Fibroblast of pulmonary artery (primary cell): ENCODE measurements at regions not wholly inside any gene's neighbourhood (a gene's known extent, or its start where the extent isn't known, plus 50 kb on each side); places are given as distances from the start of the nearest gene placed in this dataset.

ENCODE experiments used
- DNase-seq: peaks from one replicate; pipeline ENCODE4 v3.0.0-alpha.2; 2010; ENCODE audit warnings: low read depth
- H3K4me3 ChIP-seq: replicated peaks from 2 replicates; pipeline ENCODE4 v1.5.1; 2011; ENCODE audit warnings: low read depth, mild to moderate bottlenecking, control low read depth, low read length, moderate library complexity
- TF ChIP-seq, protein P1 (sequence below): IDR thresholded peaks from 2 replicates; pipeline ENCODE4 v1.5.1; 2011; ENCODE audit warnings: mild to moderate bottlenecking, control low read depth, low read length, inconsistent platforms; ENCODE audit errors: missing control alignments

DNA sequence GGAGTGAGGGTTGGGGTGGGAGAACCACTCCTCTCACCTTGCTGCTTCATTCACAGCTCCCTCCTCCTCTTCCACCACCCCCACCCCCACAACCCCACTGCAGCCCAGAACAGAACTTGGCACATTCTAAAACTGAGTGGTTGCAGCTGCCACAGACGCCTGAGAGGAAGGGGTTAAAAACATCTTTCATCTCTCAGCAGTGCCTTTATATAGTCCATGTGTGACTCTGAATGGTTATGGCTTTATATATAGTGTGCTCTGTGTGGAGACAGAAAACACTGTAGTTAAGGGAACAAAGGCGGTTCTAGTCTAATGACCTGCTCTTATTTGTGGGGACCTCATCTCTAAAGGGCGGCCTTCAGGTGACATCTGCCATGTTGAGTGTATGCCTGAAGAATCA, 144.8 kb downstream of the BCOR start:
- TF ChIP-seq, protein P1, sequence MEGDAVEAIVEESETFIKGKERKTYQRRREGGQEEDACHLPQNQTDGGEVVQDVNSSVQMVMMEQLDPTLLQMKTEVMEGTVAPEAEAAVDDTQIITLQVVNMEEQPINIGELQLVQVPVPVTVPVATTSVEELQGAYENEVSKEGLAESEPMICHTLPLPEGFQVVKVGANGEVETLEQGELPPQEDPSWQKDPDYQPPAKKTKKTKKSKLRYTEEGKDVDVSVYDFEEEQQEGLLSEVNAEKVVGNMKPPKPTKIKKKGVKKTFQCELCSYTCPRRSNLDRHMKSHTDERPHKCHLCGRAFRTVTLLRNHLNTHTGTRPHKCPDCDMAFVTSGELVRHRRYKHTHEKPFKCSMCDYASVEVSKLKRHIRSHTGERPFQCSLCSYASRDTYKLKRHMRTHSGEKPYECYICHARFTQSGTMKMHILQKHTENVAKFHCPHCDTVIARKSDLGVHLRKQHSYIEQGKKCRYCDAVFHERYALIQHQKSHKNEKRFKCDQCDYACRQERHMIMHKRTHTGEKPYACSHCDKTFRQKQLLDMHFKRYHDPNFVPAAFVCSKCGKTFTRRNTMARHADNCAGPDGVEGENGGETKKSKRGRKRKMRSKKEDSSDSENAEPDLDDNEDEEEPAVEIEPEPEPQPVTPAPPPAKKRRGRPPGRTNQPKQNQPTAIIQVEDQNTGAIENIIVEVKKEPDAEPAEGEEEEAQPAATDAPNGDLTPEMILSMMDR: no peak
- H3K4me3 ChIP-seq: no peak overlapping the region
- DNase-seq: no peak

DNA sequence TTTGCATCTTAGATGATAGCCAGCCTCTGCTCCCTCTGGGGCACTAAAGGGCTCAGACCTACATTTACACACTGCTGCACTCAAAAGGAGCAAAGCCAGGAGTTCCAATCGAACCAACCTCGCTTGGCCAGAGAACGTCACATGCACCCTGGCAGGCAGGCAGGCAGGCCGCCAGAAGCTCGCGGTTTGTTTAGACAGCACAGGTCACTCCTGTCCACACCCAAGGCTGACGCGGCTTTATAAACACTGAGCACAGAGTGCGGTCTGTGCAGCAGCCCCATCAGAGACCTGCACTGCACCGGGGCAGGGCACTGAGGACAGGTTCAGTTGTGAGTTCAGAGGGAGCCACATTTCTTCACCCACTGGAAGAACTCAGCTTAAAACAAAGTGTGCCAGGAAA, 143.9 kb downstream of the BCOR start:
- DNase-seq: peak; percentile 47
- TF ChIP-seq, protein P1: no peak
- no peak overlapping the region for H3K4me3 ChIP-seq

DNA sequence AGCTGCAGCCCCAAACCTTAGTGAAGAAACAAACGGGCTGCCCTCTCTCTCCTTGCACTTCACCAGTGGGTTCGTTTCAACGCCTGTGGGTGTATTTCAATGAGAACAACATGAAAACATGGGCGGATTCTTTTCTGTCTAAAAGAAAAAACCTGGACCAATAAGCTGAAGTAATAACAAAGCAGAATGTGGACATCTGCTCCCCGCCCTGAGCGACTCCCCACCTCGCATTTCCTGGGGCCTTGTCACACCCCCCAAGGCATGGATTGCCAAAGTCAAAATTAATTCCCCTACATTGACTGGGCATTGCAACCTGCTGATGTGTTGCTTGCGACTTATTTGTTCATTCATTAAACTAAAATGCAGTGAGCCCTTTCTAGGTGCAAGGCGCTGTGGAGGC, 142.9 kb downstream of the BCOR start:
- no peak for DNase-seq
- TF ChIP-seq, protein P1: no peak
- H3K4me3 ChIP-seq: no peak overlapping the region

DNA sequence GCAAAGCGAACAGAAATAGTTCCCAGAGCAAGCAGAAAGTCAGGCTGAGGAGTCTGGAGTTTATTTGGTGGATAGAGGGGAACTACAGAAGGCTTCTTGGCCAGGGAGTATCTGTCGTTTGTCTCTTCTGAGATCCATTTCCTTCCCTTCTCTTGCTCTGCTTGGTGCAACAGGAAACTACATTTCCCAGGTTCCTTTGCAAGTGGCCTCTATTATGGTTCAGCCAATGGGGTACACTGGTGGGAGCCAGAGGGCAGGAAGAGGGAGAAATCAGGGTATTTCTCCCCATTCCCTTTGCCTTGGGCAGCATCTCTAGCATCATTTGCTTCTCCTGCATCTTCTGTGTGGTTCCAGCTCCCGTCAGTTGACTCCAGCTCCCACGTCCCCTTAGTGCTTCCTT, 142.1 kb downstream of the BCOR start:
- no peak overlapping the region for H3K4me3 ChIP-seq
- TF ChIP-seq, protein P1: no peak
- DNase-seq: no peak

DNA sequence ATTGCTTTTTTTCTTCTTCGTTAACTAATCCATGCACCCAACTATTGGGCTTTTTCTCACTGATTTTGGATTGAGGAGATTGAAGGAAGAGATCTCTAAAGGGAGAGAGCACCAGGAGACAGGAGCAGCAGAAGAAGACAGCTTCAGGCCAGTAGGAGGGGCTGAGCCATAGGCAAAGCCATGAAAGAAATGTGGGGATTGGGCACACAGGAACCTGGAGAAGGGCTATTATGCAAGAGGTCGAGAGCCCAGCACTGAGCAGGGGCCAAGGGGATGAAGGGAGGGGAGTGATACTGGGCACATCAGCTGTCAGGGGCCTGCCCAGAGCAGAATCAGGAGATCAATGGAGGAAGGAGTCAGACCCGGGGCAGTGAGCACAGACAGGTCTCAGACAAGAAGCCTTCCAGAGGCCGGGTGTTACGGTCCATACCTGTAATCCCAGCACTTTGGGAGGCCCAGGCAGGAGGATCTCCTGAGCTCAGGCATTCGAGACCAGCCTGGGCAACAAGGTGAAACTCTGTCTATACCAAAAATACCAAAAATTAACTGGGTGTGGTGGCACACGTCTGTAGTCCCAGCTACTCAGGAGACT, 140.9 kb downstream of the BCOR start:
- TF ChIP-seq, protein P1: no peak
- no peak for DNase-seq

DNA sequence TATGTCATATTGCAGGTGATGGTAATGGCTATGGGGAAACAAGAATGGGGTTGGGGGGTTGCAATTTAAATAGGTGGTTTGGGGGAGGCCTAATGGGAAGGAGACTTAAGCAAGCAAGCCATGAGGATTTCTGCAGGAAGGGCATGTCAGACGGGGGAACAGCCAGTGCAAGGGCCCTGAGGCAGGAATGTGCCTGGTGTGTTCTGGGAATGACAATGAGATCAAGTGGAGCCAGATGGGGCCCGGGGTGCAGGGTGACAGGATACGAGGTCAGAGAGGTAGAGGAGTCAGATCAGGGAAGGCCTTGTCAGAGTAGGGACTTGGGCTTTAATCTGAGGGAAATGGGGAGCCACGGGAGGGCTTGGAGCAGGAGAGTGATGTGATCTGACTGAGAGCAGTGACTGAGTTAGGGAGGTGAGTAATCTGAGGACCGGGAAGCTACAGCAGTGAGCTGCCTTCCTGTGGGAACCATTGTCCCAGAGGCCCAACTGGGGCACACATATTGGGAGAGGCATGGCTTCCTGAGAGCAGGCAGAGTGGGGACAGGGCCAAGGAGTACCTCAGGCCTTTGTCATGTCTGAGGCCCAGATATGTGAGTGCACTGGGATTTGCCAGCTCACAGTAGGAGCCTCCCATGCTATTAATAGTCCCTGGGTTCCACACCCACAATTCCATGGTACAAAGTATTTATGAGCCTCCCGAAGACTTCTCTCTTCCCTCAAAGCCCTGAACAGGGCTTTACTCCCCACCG, 139.8 kb downstream of the BCOR start:
- no peak overlapping the region for H3K4me3 ChIP-seq
- TF ChIP-seq, protein P1: no peak
- peak; percentile 26 for DNase-seq

More for the DNA sequence above, 140.9 kb downstream of the BCOR start:
- no peak overlapping the region for H3K4me3 ChIP-seq

DNA sequence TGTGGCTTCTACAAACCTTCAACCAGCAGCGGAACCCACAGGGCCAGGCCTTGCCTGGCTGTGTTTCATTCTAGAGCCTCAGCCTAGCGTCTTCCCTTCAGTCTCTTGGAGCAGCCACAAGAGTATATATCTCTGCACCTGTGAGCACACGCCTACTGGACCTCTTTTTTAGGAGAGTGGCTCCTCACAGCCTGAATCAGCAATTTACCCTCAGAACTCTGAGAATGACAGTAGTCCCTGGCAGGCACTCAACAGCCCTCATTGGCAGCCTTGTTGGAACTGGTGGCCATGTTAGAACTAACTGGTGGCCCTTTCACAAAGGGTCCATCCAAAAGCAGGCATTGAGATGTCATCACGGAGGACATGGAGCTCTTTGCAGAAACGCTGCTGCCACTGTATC, 138.9 kb downstream of the BCOR start:
- DNase-seq: no peak
- no peak overlapping the region for H3K4me3 ChIP-seq
- TF ChIP-seq, protein P1: no peak
